ENCODE measurements at regions not wholly inside any gene's neighbourhood (a gene's known extent, or its start where the extent isn't known, plus 50 kb on each side); places are given as distances from the start of the nearest gene placed in this dataset.

DNA sequence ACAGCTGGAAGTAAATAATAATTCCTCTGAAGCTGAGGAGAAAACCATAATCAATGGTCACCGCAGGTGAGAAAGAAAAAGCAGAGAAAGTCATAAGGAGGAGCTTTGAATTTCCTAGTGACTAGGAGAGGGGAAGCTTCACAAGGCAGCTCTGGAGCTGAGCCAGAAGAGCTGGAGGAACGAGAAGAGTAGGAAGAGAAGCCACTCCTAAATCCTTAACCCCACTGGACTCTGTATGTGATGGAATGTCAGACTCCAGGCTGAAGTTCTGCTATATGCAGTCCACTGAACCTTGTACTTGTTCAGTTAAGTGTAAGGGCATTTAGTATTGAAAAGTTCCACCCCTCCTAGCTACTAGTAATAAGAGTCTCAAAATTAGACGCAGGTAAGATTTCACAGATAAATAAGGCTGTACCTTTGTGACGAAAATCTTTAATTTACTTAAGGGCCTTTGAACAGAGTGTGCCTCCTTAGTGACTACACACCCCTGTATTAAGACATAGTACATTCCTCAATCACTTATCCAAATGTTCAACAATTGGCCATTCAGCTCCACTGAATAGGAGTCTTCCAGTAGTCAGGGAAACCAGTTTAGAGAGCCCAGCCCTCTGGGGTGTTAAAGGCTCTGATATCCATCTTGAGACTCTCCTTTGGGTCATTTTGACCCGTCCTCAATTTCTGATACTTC is 71.4 kb upstream of the UFL1 start:
- no peaks in the 10 kb centered on the region for H3K27me3 Mint-ChIP-seq (ENCODE audit: unreplicated experiment)
- TF ChIP-seq, protein P1, sequence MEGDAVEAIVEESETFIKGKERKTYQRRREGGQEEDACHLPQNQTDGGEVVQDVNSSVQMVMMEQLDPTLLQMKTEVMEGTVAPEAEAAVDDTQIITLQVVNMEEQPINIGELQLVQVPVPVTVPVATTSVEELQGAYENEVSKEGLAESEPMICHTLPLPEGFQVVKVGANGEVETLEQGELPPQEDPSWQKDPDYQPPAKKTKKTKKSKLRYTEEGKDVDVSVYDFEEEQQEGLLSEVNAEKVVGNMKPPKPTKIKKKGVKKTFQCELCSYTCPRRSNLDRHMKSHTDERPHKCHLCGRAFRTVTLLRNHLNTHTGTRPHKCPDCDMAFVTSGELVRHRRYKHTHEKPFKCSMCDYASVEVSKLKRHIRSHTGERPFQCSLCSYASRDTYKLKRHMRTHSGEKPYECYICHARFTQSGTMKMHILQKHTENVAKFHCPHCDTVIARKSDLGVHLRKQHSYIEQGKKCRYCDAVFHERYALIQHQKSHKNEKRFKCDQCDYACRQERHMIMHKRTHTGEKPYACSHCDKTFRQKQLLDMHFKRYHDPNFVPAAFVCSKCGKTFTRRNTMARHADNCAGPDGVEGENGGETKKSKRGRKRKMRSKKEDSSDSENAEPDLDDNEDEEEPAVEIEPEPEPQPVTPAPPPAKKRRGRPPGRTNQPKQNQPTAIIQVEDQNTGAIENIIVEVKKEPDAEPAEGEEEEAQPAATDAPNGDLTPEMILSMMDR (IDR thresholded peaks at IDR 0.05; ENCODE audit: partially characterized antibody, unreplicated experiment), result no peak
- H3K36me3 Mint-ChIP-seq (ENCODE audit: unreplicated experiment), result peaks cover 9% of the 10 kb centered on the region
- H3K4me1 Mint-ChIP-seq (ENCODE audit: low read depth, unreplicated experiment), result no peaks in the 10 kb centered on the region
- no peak for DNase-seq
- H3K4me3 Mint-ChIP-seq (ENCODE audit: unreplicated experiment), result no peak overlapping the region
- no peak overlapping the region for H3K27ac Mint-ChIP-seq (ENCODE audit: unreplicated experiment)
- no peaks in the 10 kb centered on the region for H3K9me3 Mint-ChIP-seq (ENCODE audit: unreplicated experiment)

DNA sequence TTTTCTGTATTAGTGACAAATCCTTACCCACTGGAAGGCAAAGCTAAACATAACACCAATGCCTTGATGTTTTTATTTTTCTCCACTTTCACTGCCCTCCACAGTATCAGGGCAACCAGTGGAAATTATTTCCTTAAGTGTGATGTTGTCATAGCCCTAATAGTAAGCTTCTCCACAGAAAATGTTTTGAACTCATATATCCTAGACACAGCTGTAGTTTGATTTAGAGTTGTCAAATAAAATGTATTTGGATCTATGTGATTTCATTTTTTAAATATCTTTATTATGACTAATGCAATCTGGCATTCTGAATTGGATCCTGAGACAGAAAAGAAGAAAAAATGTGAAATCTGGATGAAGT is 70.9 kb upstream of the UFL1 start:
- Mint-ChIP-seq H3K27ac (ENCODE audit: unreplicated experiment) (no peak overlapping the region), H3K27me3 (ENCODE audit: unreplicated experiment) (no peaks in the 10 kb centered on the region), H3K4me3 (ENCODE audit: unreplicated experiment) (no peak overlapping the region), H3K9me3 (ENCODE audit: unreplicated experiment) (no peaks in the 10 kb centered on the region), H3K4me1 (ENCODE audit: low read depth, unreplicated experiment) (no peaks in the 10 kb centered on the region), H3K36me3 (ENCODE audit: unreplicated experiment) (peaks cover 7% of the 10 kb centered on the region)
- DNase-seq, result no peak
- TF ChIP-seq, protein P1 (IDR thresholded peaks at IDR 0.05; ENCODE audit: partially characterized antibody, unreplicated experiment), result no peak

DNA sequence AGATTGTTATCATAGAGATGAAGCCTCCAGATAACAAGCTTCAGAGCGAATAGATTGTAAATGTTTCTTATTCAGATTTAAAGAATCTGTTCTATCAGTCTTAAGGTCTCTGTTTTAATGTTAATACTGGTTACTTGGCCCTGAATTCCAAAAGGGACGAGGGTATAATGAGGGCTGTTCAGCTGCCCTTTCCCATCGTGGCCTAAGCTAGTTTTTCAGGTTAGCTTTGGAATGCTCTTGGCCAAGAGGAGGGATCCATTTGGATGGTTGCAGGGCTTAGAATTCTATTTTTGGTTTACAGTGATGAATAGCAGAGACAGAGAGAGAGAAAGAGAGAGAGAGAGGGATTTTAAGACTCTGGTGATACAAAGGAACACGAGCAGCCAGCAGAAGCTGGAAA is 62.8 kb upstream of the UFL1 start:
- Mint-ChIP-seq H3K36me3 (ENCODE audit: unreplicated experiment) (peaks cover 7% of the 10 kb centered on the region), H3K4me1 (ENCODE audit: low read depth, unreplicated experiment) (no peaks in the 10 kb centered on the region), H3K27ac (ENCODE audit: unreplicated experiment) (no peak overlapping the region), H3K9me3 (ENCODE audit: unreplicated experiment) (no peaks in the 10 kb centered on the region), H3K27me3 (ENCODE audit: unreplicated experiment) (no peaks in the 10 kb centered on the region), H3K4me3 (ENCODE audit: unreplicated experiment) (no peak overlapping the region)
- no peak for DNase-seq
- TF ChIP-seq, protein P1 (IDR thresholded peaks at IDR 0.05; ENCODE audit: partially characterized antibody, unreplicated experiment), result no peak

DNA sequence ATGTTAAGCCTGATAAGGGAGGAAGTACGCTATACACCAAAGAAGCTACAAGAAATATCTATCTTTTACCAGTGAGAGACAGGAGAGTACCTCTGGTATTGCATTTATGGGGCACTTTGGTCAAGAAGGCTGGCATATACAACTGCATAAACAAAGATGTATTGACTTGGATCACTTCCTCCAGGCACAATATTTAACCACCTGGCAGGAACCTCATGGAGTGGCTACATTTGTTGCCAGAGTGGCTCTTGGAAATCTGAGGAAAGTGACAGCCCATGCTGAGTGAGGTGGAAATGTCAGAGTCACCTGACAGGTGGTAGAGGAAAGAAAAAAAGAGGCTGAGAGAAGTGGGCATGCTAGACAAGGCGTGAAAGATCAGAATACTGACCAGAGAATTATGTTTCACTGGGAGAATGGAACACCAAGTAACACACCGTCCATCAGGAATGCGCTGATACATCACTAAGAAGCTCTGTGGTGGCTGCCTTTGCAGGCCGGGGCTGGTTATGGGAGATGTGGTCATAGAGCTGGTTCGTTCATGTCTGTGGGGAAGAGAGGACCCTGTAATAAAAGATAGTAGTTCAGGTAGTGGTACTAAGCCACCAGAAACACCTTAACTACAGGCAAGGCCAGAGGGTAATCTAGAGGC is 61.4 kb upstream of the UFL1 start:
- H3K27ac Mint-ChIP-seq (ENCODE audit: unreplicated experiment), result no peak overlapping the region
- H3K4me3 Mint-ChIP-seq (ENCODE audit: unreplicated experiment), result no peak overlapping the region
- no peaks in the 10 kb centered on the region for H3K27me3 Mint-ChIP-seq (ENCODE audit: unreplicated experiment)
- DNase-seq, result no peak
- TF ChIP-seq, protein P1 (IDR thresholded peaks at IDR 0.05; ENCODE audit: partially characterized antibody, unreplicated experiment), result no peak
- no peaks in the 10 kb centered on the region for H3K9me3 Mint-ChIP-seq (ENCODE audit: unreplicated experiment)
- peaks cover 4% of the 10 kb centered on the region for H3K36me3 Mint-ChIP-seq (ENCODE audit: unreplicated experiment)
- H3K4me1 Mint-ChIP-seq (ENCODE audit: low read depth, unreplicated experiment), result no peaks in the 10 kb centered on the region

DNA sequence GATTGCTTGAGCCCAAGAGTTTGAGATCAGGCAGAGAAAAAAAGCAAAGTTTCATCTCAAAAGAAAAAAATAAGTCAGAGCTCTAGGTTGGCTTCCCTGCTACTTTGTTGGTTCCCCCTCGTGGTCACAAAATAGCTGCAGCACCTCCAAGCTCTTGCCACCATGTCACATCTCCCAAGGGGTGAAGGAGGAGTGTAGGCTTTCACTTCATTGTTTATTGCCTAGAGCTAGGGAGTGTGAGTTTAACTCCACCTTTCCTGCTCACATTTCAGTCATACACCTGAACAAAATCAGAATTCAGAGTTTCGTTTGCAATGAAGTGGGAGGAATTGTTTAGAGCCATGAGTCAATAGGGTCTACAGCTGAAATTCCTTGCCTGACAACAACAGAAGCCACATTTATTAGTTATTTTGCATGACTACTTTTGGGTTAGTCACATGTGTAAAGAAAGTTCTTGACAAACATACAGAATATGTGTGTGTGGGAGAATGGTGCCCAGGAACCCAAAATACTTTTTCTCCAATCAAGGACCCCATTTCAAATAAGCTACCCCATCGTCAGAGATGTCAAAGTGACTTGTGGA is 56.2 kb upstream of the UFL1 start:
- H3K4me3 Mint-ChIP-seq (ENCODE audit: unreplicated experiment), result no peak overlapping the region
- TF ChIP-seq, protein P1 (IDR thresholded peaks at IDR 0.05; ENCODE audit: partially characterized antibody, unreplicated experiment), result no peak
- no peaks in the 10 kb centered on the region for H3K9me3 Mint-ChIP-seq (ENCODE audit: unreplicated experiment)
- no peak for DNase-seq
- no peak overlapping the region for H3K27ac Mint-ChIP-seq (ENCODE audit: unreplicated experiment)
- H3K27me3 Mint-ChIP-seq (ENCODE audit: unreplicated experiment), result no peaks in the 10 kb centered on the region
- peaks cover 3% of the 10 kb centered on the region for H3K4me1 Mint-ChIP-seq (ENCODE audit: low read depth, unreplicated experiment)
- H3K36me3 Mint-ChIP-seq (ENCODE audit: unreplicated experiment), result no peaks in the 10 kb centered on the region
